AG04450 (cell line): ENCODE measurements at regions not wholly inside any gene's neighbourhood (a gene's known extent, or its start where the extent isn't known, plus 50 kb on each side); places are given as distances from the start of the nearest gene placed in this dataset.

Source experiments
- CTCF ChIA-PET: fragments of 300-600, 350-600 bp; formaldehyde crosslinking; extraction: SDS; loops from one replicate; lab custom pipeline; 2022; ENCODE audit warnings: antibody characterized with exemption, inconsistent platforms; lab: Charles Lee
- POLR2A ChIA-PET: fragments of 350-600 bp; formaldehyde crosslinking; extraction: SDS; loops from one replicate; lab custom pipeline; 2021; ENCODE audit warnings: antibody characterized with exemption, inconsistent platforms; lab: Yijun Ruan, JAX
- DNase-seq: peaks from one replicate; pipeline ENCODE4 v3.0.0-alpha.2; 2011; ENCODE audit warnings: low read depth, low spot score
- H3K27ac ChIP-seq: one replicate; pipeline ENCODE4 v1.5.1; 2012; ENCODE audit warnings: low read depth, low read length, control low read depth
- H3K27me3 ChIP-seq: one replicate; pipeline ENCODE4 v1.6.0; 2012; ENCODE audit warnings: low read length; ENCODE audit not compliant: control insufficient read depth, insufficient read depth
- H3K4me3 ChIP-seq: 2 replicates; pipeline ENCODE4 v1.5.1; 2011; ENCODE audit warnings: mild to moderate bottlenecking, low read depth, low read length, control low read depth
- H3K9me3 ChIP-seq: 2 replicates; pipeline ENCODE4 v1.5.1; 2012; ENCODE audit warnings: low read length; ENCODE audit not compliant: control insufficient read depth, insufficient read depth
- TF ChIP-seq, protein P1 (sequence below): IDR thresholded peaks from 2 replicates; pipeline ENCODE4 v1.5.1; 2011; ENCODE audit warnings: low read depth, low read length, control low read depth, inconsistent platforms

DNA sequence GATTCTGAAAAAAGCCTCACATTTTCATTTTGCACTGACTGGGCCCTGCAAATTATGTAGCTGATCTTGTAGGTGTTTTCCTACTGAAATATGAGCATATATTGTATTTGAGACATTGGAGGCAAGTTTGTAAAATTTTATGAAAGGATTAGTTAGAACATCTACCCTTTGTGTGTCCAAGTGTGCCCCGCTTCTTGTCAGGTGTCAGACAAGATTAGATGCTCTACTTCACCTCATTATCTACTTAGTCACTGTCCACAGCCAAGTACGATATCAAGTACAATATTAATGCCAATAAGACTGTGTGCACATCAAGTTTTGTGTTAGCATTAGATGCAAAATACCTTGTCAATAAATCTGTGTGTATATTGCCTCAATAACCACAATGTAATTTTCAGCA is 67.8 kb upstream of the RPRM start:
- no peaks in the 10 kb centered on the region for H3K27me3 ChIP-seq
- POLR2A ChIA-PET, result no interaction called here

GRCh38 chr2:153548536-153548935 is 70.0 kb upstream of the RPRM start:
- H3K9me3 ChIP-seq, result peaks cover 7% of the 10 kb centered on the region; the same call in 1 of the 2 replicates
- ChIA-PET POLR2A (no interaction called here), CTCF (no interaction called here)
- no peak overlapping the region for H3K4me3 ChIP-seq
- DNase-seq, result no peak
- TF ChIP-seq, protein P1, sequence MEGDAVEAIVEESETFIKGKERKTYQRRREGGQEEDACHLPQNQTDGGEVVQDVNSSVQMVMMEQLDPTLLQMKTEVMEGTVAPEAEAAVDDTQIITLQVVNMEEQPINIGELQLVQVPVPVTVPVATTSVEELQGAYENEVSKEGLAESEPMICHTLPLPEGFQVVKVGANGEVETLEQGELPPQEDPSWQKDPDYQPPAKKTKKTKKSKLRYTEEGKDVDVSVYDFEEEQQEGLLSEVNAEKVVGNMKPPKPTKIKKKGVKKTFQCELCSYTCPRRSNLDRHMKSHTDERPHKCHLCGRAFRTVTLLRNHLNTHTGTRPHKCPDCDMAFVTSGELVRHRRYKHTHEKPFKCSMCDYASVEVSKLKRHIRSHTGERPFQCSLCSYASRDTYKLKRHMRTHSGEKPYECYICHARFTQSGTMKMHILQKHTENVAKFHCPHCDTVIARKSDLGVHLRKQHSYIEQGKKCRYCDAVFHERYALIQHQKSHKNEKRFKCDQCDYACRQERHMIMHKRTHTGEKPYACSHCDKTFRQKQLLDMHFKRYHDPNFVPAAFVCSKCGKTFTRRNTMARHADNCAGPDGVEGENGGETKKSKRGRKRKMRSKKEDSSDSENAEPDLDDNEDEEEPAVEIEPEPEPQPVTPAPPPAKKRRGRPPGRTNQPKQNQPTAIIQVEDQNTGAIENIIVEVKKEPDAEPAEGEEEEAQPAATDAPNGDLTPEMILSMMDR, result no peak
- H3K27ac ChIP-seq, result no peak overlapping the region
- no peaks in the 10 kb centered on the region for H3K27me3 ChIP-seq

More for the DNA sequence above, 67.8 kb upstream of the RPRM start:
- no peak for DNase-seq
- peaks cover 7% of the 10 kb centered on the region; the same call in 1 of the 2 replicates for H3K9me3 ChIP-seq
- TF ChIP-seq, protein P1, result no peak
- H3K27ac ChIP-seq, result no peak overlapping the region
- no peak overlapping the region for H3K4me3 ChIP-seq
- CTCF ChIA-PET, result no interaction called here

GRCh38 chr2:153551698-153552097 is 73.1 kb upstream of the RPRM start:
- TF ChIP-seq, protein P1, result no peak
- no peak for DNase-seq
- no peak overlapping the region for H3K4me3 ChIP-seq
- POLR2A ChIA-PET, result no interaction called here
- H3K27me3 ChIP-seq, result no peaks in the 10 kb centered on the region
- H3K27ac ChIP-seq, result no peak overlapping the region
- CTCF ChIA-PET, result no interaction called here
- peaks cover 5% of the 10 kb centered on the region for H3K9me3 ChIP-seq

- H3K27me3 ChIP-seq, result no peaks in the 10 kb centered on the region
- H3K4me3 ChIP-seq, result no peak overlapping the region
- POLR2A ChIA-PET, result no interaction called here
- H3K27ac ChIP-seq, result no peak overlapping the region
- H3K9me3 ChIP-seq, result peaks cover 5% of the 10 kb centered on the region
- CTCF ChIA-PET, result no interaction called here
- DNase-seq, result no peak
- TF ChIP-seq, protein P1, result no peak
Observed at GRCh38 chr2:153557211-153557610, 78.6 kb upstream of the RPRM start.

DNA sequence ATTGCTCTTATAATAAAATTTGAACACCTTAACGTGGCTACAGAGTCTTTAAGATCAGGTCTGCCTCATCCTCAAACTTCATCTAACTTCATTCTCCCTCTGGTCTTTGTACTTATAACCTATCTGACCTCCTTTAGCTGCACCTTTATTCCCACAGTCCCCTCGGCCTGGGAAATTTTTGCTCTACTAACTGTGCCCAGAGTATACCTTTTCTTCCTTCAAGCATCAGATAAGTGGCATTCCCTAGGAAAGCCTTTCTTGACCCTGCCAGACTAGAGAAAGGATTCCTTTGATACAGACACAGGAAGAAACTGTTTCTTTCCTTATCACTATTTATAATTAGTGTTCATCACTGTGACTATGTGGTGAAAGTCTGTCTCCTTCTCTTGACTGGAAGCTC is 79.2 kb upstream of the RPRM start:
- CTCF ChIA-PET, result no interaction called here
- Histone ChIP-seq H3K27ac (no peak overlapping the region), H3K9me3 (peaks cover 5% of the 10 kb centered on the region), H3K4me3 (no peak overlapping the region), H3K27me3 (no peaks in the 10 kb centered on the region)
- TF ChIP-seq, protein P1, result no peak
- POLR2A ChIA-PET, result no interaction called here
- no peak for DNase-seq
